ENCODE measurements at regions not wholly inside any gene's neighbourhood (a gene's known extent, or its start where the extent isn't known, plus 50 kb on each side); places are given as distances from the start of the nearest gene placed in this dataset.
"Not testable (repeated sequence)": the region's sequence is repeated elsewhere in the genome, so short reads cannot be mapped to it uniquely, and the experiment has no call there.

DNA sequence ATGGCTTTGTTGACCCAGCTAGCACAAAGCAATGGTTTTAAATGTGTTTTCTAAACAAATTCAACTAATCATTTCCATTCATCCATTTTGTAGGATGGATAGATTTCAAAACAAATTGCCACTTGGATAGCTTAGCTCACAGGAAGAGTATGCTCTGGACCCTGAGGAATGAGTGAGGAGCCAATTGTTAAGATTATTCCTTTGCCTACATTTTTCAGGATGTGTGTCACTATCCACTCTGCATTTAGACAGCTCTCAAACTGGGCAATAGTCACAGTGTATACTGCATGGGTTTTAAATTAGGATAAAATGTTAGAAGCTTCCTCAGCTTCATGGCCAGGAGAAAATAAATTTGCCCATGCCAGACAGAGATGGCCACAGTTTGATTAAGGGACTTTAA, 605.6 kb upstream of the TEX47 start:
- DNase-seq (ENCODE audit: low read depth, low spot score), result no peak

DNA sequence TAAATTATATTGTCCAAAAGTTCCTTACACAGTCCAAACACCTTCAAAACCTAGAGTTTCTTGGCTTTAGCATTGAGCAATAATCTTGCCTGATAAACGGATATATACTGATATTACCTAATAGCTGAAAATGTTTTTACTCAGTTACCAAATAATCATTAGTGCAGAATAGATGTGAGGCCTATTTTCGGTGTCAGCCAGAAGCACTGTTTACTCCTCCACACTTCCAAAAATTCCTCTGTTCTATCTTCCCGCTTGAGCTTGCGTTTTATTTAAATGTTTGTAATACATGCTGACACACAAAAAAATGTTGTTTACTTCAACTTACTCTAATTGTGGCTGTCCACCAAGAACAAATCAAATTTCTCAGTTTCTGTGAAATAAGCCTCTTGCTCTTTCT, 606.2 kb upstream of the TEX47 start:
- no peak for DNase-seq (ENCODE audit: low read depth, low spot score)

DNA sequence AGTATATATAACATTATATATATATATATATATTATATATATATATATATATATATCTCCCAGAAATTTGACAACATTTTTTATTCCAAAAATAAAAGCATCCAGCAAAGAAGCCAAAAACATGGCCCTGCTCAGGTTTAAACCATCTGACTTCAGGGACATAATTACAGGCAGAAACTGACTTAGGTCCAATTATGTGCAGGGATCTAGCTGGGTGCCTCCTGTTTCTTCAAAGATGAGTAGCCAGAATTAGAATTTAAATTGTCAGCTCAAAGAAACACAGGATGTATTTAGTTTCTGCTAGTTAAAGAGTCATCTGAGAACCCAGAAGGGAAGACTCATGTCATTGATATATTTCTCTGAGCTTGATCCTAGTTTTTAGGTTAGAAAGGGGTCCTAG, 656.4 kb upstream of the TEX47 start:
- DNase-seq (ENCODE audit: low read depth, low spot score), result no peak

DNA sequence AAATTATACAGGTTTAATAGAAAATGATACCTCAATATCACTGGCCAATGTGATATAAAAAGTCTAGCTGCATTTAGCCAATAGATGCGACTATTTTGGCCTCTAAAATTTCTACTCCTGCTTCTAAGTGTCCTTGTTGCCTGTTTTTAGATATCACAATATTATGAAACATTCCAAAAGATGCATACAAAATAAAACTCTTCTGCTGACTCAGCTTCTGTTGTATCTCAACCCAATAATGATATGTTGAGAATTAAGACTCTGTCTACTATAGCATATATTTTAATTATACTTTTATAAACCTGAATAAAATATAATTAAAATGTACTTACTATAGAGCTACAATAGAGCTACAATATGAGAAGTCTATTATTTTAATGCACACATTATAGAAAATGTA, 661.0 kb upstream of the TEX47 start:
- no peak for DNase-seq (ENCODE audit: low read depth, low spot score)

DNA sequence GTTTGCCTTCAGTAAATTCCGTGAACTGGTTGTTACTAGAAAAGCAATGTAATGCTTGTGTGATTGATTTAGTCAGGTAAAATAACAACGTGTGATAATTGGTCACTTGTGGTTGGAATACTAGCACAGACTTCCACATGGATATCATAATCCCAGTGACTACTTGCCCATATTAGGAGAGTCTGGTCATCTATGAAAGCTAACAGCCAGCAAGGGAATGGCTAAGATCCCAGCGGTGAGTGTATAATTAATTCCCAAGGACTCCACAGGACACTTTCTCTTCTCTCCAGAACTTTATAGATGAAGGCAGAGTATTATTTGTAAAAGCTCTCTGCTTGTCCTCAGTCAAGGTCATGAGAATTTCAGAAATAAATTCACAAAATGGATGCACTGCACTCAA, 662.6 kb upstream of the TEX47 start:
- no peak for DNase-seq (ENCODE audit: low read depth, low spot score)

DNA sequence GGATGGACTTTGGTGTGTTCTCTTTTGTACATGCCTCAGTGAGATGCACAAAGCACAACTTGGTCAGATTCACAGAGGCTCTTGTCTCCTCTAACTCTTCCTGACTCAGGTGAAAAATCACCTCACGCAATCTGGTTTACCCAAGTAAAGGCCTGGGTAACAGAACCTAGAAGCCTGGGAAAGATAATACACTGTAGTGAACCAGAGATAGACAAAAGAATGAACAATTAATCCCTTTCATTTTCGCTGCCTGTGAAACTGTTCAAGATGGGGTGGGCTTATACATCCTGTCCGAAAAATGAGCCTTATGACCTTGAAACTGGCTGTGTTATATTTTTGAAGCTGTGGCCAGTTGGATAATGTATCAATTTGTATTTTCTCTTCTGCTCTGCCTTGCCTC, 678.9 kb upstream of the TEX47 start:
- DNase-seq (ENCODE audit: low read depth, low spot score), result no peak

DNA sequence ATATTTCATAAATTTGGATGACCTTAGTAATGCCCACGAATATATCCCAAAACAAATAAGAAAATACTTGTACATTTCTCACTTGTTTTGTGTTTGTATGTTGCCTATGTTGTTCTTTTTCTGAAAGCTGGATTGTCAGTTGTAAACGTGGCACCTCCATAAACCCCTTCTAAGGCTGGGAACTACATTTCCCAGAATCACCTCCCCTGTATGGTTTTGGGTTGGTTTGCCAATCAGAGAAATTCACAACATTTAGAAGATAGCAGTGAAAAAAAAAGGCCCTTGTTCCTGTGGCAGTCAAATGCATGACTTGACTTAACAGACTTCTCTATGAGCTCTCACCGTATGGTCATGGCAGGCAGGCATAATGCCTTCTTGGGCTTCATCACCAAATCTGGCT, 676.3 kb upstream of the STEAP1 start:
- DNase-seq (ENCODE audit: low read depth, low spot score), result no peak

DNA sequence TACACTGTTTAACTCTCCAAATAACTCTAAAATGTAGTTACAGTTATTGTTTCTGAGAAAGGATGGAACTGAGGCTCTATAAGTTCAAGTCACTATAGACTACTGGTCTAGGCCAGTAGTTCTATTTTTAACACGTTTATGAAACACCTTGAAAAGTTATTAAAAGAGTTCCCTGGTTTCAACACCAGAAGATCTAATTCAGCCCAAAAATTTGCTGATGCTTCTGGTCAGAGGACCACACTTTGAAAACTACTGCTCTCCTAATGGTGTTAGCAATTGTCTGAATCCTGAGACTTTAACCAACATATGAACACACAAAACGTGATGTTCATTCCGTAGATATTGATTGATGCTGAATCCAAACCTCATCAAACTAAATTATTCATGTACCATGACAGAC, 658.6 kb upstream of the STEAP1 start:
- no peak for DNase-seq (ENCODE audit: low read depth, low spot score)

DNA sequence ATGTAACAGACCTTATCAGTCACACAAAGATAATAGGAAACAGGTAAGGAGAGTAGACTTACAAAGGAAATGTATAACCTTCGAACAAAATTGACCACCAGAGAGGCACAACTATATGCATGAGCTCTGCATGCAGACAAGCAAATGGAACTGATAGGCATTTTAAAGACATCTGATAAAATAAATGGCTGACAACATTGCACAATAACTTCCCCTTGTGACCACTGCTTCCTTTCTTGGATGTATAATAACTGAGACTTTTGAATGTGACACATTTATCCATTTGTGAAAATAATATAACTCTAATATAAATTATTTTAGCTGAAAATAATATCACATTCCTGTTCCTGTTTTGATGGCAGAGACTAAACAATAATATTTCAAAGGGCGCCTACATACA, 654.2 kb upstream of the STEAP1 start:
- DNase-seq (ENCODE audit: low read depth, low spot score), result no peak

DNA sequence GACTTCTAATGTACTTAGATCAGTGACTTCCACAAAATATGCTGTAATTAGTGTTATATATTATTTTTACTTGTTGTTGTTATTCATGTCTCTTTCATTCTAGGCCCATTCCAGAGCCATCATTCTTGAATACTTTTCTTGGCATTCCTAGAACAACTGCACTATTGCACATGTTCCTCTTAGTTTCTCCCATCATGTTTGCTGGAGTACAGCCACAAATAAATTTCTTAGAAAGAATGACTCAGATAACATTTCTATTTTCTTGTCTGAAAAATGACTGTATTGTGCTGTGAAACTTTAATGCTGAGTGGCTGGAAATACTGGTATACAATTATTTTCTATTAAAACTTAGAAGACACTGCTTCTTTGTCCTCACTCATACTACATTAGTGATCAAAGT, 651.0 kb upstream of the STEAP1 start:
- no peak for DNase-seq (ENCODE audit: low read depth, low spot score)

DNA sequence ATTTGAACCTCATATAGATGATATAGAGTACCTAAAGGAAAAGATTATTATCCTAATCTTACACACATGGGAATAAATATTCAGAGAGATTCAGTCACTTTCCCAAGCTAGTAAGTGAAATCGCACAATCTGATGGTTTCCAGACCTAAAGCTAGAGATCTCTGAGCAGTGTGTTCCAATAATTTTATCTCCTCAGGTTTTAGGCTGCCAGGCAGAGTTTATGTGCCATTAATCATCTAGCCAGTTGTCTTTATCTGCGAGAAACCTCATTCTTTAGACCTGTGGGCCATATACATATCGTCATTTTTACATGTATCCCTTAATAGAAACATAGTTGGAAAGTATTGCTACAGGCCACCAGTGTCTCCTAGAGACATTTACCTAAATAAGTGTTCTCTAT, 647.2 kb upstream of the STEAP1 start:
- no peak for DNase-seq (ENCODE audit: low read depth, low spot score)

DNA sequence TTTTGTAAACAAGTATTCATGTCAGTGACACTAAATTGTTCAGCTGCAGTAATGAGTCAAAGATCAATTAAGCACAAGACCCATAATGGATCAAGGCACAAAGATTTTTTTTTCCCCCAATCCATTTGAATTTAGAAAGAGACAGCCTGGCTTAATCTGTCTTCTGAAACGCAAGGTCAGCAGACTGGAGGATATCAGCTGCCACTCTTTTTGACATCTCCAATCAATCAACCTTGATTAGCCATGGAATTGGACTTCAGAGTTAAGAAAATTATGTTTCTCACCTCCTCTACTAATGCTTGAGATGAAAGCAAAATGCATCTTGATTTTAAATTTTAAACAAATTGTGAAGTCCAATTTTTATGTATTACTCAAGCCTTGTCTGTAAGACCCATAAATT, 642.4 kb upstream of the STEAP1 start:
- DNase-seq (ENCODE audit: low read depth, low spot score), result no peak

DNA sequence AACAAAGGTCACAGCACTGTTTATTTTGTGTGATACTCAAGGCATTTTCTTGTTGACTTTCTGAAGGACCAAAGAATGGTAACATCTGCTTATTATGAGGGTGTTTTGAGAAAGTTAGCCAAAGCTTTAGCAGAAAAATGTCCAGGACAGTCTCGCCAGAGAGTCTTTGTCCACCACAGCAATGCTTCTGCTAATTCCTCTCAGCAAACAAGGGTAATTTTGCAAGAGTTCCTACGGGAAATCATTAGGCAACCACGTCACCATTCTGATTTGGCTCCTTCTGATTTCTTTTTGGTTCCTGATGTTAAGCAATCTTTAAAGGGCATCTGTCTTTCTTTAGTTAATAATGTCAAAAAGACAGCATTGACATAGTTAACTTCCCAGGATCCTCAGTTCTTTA, 639.3 kb upstream of the STEAP1 start:
- no peak for DNase-seq (ENCODE audit: low read depth, low spot score)

DNA sequence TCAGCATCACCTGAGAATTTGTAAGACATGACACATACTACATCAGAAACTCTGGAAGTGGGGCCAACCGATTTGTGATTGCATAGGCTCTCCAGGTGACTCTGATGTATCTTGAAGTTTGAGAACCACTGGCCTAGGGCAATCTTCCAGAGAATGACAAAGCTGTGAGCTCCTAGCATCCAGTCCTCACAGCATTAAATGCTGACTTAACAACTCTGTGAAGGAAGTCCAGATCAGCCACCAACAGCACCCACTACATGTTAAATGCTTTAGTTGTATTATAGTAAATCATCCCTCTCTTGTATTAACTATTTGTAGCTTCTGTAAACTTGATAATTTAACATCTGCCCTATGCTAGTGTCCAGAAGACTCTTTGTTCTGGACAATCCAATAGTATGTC, 636.5 kb upstream of the STEAP1 start:
- no peak for DNase-seq (ENCODE audit: low read depth, low spot score)

DNA sequence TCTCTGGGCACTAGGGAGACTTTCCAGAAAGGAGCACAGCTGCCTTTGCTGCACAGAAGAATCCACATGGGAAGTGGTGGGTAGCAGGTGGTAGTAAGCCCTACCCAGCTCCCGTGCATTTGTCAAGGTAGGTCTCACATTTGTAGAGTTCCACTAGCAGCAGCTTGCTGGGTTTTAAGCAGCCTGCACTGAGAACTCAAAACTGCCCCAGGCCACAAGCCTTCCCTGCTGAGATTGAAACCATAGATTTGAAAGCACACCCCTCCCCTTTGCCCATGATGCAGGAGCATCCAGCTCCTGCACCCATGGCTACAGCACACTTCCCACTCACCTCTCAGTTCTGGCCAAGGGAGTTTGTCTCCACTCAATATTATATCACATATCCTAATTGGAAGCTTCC, 604.5 kb upstream of the STEAP1 start:
- peak; percentile 2 for DNase-seq (ENCODE audit: low read depth, low spot score)

DNA sequence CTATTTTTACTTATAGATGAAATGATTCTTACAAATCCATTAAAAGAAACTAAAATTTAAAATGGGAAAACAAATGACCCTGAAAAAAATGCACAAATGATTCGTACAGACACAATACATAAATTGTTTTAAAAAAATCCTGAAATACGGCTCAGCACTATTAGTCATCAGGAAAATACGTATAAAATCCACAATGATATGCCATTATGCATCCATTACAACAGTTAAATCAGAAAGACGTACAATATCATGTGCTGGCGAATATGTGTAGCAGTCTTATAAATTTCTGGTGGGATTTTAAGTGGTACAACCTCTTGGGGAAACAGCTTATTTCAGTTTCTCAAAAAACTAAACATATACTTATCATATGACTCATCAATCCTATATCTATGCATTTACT, 600.1 kb upstream of the STEAP1 start:
- DNase-seq (ENCODE audit: low read depth, low spot score), result no peak

DNA sequence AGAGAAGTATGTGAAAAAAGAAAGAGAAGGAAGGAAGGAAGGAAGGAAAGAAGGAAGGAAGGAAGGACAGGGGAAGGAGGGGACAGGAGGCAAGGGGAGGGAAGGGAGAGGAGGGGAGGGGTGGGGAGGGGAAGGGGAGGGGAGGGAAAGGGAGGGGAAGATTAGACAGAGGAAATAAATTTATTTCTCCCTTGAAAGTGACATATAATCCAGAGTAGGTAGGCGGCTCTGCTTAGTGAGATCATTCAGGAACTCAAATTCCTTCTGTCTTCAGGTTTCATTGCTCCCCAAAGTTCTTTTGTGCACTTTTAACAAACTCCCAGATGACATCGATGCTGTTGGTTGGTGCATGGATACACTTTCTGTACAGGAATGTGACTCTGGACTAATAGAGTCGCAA, 594.7 kb upstream of the STEAP1 start:
- DNase-seq (ENCODE audit: low read depth, low spot score), result no peak

DNA sequence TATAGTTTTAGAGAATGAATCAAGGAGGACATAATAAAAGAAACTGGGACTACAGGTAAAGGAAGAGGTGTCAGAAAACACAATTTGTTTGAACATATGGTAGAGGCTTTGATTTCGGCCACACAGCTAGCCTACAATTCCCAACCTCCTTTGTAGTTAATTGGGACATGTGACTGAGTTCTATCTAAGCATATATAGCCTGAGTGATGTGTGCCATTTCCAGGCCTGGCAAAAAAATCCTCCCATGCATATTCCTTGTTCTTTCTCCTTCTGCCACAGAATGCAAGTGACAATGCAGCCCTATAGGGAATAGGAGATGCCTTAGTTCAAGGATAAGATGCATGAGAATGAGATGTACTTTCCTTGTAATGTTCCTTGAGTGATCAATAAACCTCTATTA, 590.7 kb upstream of the STEAP1 start:
- DNase-seq (ENCODE audit: low read depth, low spot score), result no peak

DNA sequence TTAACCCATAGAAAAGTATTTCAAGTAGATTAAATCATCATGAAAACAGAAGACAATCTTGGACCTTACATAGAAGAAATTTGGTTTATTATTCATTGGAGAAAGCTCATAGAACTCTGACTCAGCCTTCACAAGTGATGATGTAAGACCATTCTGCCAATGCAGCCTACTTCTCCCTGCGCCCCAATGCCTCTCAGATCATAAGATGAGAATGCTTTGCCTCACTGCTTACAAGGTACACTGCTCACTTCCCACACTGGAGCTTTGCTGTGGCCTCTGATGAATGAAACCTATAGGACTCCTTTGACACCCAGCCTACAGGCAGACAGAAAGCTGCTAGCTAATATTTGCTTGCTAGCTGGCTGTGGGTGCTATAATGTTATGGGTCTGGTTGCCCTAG, 569.4 kb upstream of the STEAP1 start:
- no peak for DNase-seq (ENCODE audit: low read depth, low spot score)

DNA sequence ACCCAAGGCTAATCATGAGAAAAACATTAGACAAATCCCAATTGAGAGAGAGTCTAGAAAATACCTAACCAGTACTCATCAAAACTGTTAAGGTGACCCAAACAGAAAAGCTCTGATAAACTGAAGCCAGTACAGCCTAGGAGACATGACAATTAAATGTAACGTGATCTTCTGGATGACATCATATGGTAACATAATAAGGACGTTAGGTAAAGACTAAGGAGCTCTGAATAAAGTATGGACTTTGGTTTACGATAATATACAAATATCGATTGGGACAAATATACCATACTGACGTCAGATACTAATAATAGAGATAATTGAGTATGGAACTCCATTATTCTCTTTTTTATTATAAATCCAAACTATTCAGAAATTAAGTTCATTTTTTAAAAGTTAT, 561.1 kb upstream of the STEAP1 start:
- DNase-seq (ENCODE audit: low read depth, low spot score), result no peak

DNA sequence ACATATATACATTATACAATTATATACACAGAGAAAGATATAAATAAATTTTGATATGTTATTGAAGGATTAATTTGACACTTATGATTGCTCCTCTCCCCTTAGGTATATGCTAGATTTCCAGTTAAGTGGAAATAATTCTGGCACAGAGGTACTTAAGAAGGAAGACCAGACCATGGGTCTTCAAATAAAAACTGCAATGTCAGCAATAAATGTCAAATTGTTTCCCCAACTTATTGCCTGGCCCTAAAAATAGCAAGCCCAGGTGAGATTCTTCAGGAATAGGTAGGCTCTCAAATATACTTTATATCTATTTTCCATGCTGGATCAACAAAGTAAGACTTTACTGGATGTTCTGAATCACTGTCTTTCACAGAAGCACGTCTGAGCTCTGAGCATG, 551.3 kb upstream of the STEAP1 start:
- DNase-seq (ENCODE audit: low read depth, low spot score), result no peak

DNA sequence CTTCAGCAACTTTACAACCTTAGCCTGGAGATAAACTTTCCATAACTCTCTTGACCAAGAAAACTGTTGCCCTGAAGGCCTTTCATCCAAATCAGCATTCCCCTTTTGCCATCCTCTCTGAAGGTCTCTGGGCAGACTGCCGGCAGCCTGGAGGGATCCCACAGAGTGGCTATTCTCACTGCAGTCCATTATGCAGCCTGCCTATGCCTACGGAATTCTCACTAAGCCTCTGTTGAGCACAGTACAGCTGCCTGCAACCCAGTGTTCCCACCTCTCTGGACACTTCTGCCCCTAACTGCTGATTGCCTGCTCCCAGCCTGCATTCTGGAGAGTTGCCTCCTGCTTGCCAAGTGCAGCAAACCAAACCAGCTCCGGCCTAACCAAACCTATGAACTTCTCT, 548.9 kb upstream of the STEAP1 start:
- DNase-seq (ENCODE audit: low read depth, low spot score), result no peak

DNA sequence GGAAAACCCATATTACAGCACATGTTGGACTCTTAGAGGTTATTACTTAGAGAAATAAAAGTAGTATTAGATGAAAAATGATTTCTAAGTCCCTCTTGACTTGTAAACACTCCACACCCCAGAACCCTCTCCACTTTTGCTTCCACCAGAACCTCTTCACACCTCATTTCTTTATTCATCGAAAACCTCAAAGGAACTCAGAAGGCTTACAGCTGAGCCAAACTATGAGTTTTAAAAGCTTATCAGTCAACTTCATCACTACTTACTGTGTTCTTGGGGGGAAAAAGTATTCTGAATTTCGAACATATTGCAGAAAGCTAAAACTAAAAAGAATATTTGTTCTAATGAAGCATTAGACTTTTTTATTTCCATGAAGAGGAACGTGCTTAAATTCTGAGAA, 547.8 kb upstream of the STEAP1 start:
- no peak for DNase-seq (ENCODE audit: low read depth, low spot score)

DNA sequence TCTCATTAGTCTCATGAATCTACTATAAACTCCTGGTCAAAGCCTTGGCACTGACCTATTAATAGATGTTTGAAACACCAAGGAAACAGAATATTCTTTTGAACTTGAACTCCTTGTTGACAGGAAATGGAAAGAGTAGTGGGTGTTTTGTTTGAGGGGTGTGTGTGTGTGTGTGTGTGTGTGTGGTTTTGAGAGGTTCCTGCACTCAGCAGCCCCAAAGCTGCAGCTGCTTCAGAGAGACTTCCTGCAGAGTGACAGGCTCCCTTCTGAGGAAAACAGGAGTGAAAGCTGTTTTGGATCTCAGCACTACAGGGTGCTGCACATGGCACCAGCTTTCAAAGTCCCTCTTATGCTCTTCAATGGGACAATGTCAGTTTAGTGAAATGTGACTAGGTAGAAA, 546.5 kb upstream of the STEAP1 start:
- DNase-seq (ENCODE audit: low read depth, low spot score), result no peak

DNA sequence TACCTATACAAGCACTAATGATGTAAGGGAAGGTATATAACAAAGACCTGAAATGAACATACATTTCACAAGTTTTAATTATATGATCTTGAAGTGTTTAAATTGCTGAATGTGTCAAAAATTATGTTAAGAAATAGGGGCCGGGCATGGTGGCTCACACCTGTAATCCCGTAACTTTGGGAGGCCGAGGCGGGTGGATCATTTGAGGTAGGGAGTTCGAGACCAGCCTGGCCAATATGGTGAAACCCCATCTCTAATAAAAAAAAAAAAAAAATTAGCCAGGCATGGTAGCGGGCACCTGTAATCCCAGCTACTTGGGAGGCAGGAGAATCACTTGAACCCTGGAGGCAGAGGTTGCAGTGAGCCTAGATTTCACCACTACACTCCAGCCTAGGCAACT, 537.4 kb upstream of the STEAP1 start:
- DNase-seq (ENCODE audit: low read depth, low spot score), result not testable (repeated sequence)
